Duodenal mucosa (tissue), 2 donors: ENCODE measurements at regions not wholly inside any gene's neighbourhood (a gene's known extent, or its start where the extent isn't known, plus 50 kb on each side); places are given as distances from the start of the nearest gene placed in this dataset.

ENCODE experiments used
- H3K27ac ChIP-seq: one replicate; pipeline ENCODE4 v1.7.0; 2013; ENCODE audit warnings: low read depth, low read length
- H3K27me3 ChIP-seq, 2 donors: one replicate each; pipeline ENCODE4 v1.7.0; 2013; ENCODE audit warnings: low read length in 2 of 2, control low read depth in 1 of 2; ENCODE audit not compliant: insufficient read depth in 2 of 2, control insufficient read depth in 1 of 2
- H3K36me3 ChIP-seq, 2 donors: one replicate each; pipeline ENCODE4 v1.7.0; 2013; ENCODE audit warnings: low read length in 2 of 2, control low read depth in 1 of 2; ENCODE audit not compliant: insufficient read depth in 2 of 2, control insufficient read depth in 1 of 2
- H3K4me1 ChIP-seq, 2 donors: one replicate each; pipeline ENCODE4 v1.7.0; 2013; ENCODE audit warnings: low read length in 2 of 2, control low read depth in 1 of 2; ENCODE audit not compliant: insufficient read depth in 2 of 2, control insufficient read depth in 1 of 2
- H3K4me3 ChIP-seq, 2 donors: one replicate each; pipeline ENCODE4 v1.7.0; 2013; ENCODE audit warnings: low read length in 2 of 2, low read depth in 1 of 2
- H3K9ac ChIP-seq, 2 donors: one replicate each; pipeline ENCODE4 v1.7.0; 2013; ENCODE audit warnings: low read length in 2 of 2, low read depth in 1 of 2
- H3K9me3 ChIP-seq, 2 donors: one replicate each; pipeline ENCODE4 v1.7.0; 2013; ENCODE audit warnings: low read length in 2 of 2, control low read depth in 1 of 2; ENCODE audit not compliant: control insufficient read depth in 1 of 2

DNA sequence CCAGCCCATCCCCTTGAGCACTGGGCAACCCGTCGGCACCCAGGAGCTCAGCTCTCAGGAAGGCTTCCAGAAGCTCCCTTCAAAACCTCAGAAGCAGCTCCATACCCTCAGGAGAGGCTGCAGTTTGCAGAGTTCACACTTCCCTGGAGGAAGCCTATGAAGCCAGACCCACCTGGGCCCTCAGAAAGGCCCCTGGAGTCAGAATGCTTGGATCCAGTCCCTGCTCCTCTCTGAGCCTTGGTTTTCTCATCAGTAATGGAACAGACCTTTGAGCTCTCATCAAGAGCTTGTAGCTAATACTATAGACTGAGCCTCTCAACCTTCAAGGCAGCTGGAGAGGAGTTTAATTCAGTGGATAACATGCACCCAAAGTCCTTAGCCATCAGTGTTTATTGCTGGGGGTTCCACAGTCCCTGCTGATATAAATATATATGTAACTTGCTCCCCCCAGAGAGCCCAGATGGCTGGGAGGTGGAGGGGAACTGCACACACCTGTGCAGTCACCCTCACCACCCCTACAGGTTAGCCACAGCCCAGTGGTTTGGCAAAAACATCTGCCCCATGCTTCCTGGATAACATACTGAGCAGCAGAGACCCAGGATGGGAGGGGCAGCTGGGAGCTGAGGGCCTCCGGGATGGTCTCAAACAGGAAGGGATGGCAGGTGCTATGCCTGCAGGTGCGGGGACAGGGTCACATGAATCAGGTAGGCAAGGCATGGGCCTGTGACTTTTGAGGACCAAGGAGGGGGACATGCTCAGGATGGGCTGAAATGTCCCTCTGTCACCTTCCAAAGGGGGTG lies 120.1 kb downstream of the SNX5 start:
- H3K4me1 ChIP-seq, result peaks cover 56% of the 10 kb centered on the region in 2 donors
- H3K9me3 ChIP-seq, result no peaks in the 10 kb centered on the region
- no peak overlapping the region for H3K4me3 ChIP-seq
- no peak overlapping the region for H3K27ac ChIP-seq
- peak overlapping the region in 1 of 2 donors; percentile 15 for H3K9ac ChIP-seq
- H3K36me3 ChIP-seq, result no peaks in the 10 kb centered on the region
- H3K27me3 ChIP-seq, result no peaks in the 10 kb centered on the region

DNA sequence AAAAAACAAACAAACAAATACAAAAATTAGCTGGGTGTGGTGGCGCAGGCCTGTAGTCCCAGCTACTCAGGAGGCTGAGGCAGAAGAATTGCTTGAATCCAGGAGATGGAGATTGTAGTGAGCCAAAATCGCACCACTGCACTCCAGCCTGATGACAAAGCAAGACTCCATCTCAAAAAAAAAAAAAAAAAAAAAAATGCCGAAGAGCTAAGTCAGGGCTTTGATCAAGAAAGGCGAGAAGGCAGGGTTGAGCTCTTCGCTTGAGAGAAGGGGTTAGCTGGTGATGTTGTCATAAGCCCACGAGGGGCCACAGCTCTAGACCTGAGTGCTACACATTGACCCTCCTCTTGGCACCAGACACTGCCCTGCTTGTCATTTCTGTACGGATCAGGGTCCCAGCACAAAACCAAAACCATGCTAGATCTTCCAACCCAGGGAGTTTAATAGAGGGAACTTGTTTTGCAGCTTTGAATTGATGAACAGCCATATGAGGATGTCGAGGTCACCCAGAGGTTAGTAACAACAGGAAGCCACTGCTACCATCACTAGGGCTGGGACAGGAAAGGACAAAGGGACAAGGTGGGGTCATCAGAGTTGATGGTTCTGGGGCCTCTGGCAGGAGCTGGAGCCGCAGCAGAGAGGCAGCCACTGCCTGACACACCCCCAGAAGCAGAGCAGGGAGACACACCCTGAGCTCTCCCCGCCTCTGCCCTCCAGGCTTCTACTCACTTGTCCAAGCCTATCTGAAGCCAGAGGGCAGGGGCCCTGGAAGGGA lies 122.7 kb downstream of the SNX5 start:
- peaks cover 51 to 58% of the 10 kb centered on the region in 2 donors for H3K4me1 ChIP-seq
- no peaks in the 10 kb centered on the region for H3K27me3 ChIP-seq
- no peaks in the 10 kb centered on the region for H3K36me3 ChIP-seq
- H3K27ac ChIP-seq, result no peak overlapping the region
- H3K9me3 ChIP-seq, result no peaks in the 10 kb centered on the region
- no peak overlapping the region for H3K4me3 ChIP-seq
- no peak overlapping the region for H3K9ac ChIP-seq

DNA sequence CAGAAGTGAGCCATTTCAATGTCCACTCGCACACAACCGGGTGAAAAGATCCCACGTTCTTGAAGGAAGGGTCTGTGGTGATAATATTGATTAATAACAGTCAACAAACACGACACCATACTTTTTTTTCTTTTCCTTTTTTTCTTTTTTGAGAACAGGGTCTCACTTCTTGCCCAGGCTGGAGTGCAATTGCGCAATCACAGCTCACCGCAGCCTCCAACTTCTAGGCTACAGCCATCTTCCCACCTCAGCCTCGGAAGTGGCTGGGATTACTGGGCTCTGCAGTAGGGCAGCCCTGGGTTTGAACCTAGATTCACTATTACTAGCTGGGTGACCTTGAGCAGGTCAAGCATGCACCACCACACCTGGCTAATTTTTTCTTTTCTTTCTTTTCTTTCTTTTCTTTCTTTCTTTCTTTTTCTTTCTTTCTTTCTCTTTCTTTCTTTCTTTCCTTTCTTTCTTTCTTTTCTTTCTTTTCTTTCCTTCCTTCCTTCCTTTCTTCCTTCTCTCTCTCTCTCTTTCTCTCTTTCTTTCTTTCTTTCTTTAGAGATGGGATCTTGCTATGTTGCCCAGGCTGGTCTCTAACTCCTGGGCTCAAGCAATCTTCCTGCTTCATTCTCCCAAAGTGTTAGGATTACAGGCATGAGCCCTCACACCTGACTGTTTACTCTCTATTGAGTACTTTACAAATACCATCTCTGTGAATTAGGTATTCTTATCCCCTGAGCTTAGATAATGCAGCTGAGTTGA lies 123.9 kb downstream of the SNX5 start:
- H3K9me3 ChIP-seq, result no peaks in the 10 kb centered on the region
- H3K27ac ChIP-seq, result no peak overlapping the region
- peaks cover 41 to 48% of the 10 kb centered on the region in 2 donors for H3K4me1 ChIP-seq
- no peaks in the 10 kb centered on the region for H3K36me3 ChIP-seq
- H3K4me3 ChIP-seq, result no peak overlapping the region
- H3K27me3 ChIP-seq, result no peaks in the 10 kb centered on the region
- no peak overlapping the region for H3K9ac ChIP-seq

DNA sequence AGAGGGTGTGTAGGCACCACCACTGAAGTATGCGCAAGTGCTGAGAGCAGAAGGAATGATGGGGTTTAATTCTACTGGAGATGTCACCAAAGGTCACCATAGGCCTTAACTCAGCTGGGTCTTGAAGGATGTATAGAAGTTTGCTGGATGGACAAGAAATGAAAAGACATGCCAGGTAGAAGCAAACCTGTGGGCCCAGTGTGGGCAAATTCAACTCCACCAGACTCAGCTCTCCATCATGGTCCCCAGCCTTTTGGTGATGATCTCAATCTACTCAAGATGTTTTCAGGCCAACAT lies 124.5 kb downstream of the SNX5 start:
- no peaks in the 10 kb centered on the region for H3K27me3 ChIP-seq
- H3K9ac ChIP-seq, result no peak overlapping the region
- H3K9me3 ChIP-seq, result no peaks in the 10 kb centered on the region
- no peak overlapping the region for H3K4me3 ChIP-seq
- no peak overlapping the region for H3K27ac ChIP-seq
- H3K4me1 ChIP-seq, result peaks cover 35 to 43% of the 10 kb centered on the region in 2 donors
- H3K36me3 ChIP-seq, result no peaks in the 10 kb centered on the region

DNA sequence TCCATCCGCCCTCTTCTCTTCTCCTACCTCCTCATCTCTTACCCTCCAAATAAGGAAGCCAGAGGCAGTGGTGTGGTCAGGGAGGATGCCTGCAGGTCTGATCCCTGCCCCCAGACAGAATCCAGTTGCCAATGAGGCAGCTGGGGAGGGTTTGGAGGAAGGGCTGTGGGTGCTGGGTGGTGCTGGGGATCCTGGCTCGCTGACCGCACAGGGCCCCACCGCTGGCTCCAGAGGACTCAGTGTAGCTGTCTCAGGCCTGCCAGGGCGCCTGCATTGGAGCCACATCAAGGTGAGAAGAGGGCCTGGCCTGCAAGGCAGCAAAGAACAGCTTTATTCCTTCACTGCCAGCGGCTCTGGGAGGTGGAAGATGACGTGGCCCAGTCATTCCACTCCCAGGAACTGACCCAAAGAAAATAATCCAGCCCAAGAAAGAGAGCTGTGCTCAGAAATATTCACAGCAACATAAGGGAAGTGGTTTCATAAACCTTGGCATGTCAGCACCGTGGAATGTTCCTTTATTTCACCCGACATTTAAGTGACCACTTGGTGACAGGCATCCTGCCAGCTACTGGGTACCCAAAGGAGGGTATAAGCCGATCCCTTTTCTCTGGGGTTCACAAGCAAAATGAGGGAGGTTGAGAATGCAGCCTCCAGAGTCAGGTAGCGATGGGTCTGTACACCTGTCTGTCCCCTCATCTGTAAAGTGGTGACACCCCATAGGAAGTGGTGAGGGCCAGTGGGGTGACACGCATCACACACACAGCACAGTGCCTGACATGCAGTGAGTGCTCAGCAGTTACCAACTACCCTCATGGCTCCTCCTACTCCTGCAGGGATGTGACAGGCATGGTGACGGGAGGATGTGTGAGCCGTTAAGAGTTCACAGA lies 125.1 kb downstream of the SNX5 start:
- Histone ChIP-seq H3K36me3 (no peaks in the 10 kb centered on the region), H3K27me3 (no peaks in the 10 kb centered on the region), H3K9ac (no peak overlapping the region), H3K9me3 (no peaks in the 10 kb centered on the region), H3K27ac (peak overlapping the region; percentile 62), H3K4me3 (no peak overlapping the region), H3K4me1 (peaks cover 29 to 37% of the 10 kb centered on the region in 2 donors)

DNA sequence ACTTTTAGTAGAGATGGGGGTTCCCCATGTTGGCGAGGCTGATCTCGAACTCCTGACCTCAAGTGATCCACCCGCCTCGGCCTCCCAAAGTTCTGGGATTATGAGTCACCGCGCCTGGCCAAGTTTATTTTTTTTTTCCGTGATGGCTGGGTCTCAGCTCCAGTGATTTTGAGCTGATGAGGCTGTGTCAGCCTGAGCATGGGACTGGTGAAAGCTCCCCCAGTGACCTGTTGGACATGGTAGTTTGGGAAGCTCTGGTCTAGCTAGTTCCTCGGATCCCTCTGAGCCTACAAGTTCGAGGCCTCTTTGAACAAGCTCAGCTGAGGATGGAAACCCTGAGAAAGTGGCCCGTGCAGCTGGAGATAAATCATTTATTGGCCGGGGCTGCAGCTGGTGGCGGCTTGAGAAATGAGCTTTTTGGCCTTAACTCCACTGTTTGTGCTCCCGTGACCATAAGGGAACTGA lies 126.8 kb downstream of the SNX5 start:
- no peak overlapping the region for H3K9ac ChIP-seq
- no peak overlapping the region for H3K4me3 ChIP-seq
- no peaks in the 10 kb centered on the region for H3K9me3 ChIP-seq
- H3K4me1 ChIP-seq, result peaks cover 19 to 24% of the 10 kb centered on the region in 2 donors
- no peaks in the 10 kb centered on the region for H3K36me3 ChIP-seq
- H3K27me3 ChIP-seq, result no peaks in the 10 kb centered on the region
- H3K27ac ChIP-seq, result no peak overlapping the region

DNA sequence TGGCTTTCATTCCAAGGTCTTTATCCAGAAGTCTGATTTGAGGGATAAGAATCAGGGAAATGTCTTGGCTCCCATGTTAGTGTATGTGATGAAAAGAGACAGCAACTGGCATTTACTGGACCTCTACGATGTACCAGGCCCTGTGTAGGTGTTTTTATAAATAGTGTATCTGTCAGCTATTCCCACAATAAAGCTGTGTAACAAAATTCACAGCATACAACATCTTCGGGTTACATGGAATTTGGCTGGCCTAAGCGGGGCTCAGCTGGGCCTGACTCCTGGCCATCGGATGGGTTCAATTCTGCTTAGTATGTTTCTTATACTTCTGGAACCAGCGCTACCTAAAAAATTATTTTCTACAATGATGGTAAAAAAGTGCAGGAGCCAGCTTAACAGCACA lies 128.2 kb downstream of the SNX5 start:
- peaks cover 8 to 13% of the 10 kb centered on the region in 2 donors for H3K4me1 ChIP-seq
- H3K9ac ChIP-seq, result no peak overlapping the region
- no peaks in the 10 kb centered on the region for H3K9me3 ChIP-seq
- no peak overlapping the region for H3K4me3 ChIP-seq
- no peak overlapping the region for H3K27ac ChIP-seq
- no peaks in the 10 kb centered on the region for H3K36me3 ChIP-seq
- H3K27me3 ChIP-seq, result no peaks in the 10 kb centered on the region

DNA sequence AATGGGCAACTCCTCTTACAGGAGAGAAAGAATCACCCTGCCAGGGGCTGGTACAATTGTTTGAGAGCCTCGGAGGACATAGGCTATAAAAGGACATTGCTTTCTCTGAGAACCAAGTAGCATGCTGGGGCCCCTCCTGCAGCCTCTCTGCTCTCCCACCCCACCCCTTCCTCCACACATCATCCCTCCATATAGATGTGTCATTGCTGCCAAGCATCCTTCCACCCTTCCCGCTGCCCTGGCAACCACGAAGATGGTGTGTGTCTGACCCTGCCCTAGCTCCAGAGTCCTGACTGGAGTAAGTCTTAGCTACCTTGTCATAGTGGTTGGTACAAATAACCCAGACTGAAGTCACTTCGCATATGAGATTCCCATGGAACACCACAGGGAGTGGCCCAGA lies 129.7 kb downstream of the SNX5 start:
- Histone ChIP-seq H3K27ac (no peak overlapping the region), H3K9me3 (no peaks in the 10 kb centered on the region), H3K4me1 (peaks cover 8 to 10% of the 10 kb centered on the region in 2 donors), H3K4me3 (no peak overlapping the region), H3K36me3 (no peaks in the 10 kb centered on the region), H3K9ac (no peak overlapping the region), H3K27me3 (no peaks in the 10 kb centered on the region)

DNA sequence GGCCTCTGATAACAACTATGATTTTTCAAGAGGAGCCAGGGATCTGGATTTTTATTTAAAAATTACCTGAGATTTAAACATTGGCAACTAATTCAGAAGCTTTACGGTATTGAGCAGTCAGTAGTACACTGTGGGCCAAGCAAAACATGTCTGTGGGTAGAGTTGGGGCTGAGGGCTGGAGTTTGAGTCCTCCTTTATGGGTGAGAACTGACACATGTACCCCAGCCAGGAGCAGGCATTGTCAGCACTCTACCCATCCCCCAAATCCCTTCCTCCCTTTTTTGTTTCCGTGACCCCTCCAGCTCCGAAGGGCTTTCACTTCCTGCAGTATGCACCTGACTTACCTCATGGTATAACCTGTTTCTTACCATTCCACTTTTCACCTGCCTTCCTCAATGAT lies 131.4 kb downstream of the SNX5 start:
- Histone ChIP-seq H3K4me3 (no peak overlapping the region), H3K9ac (peak overlapping the region in 1 of 2 donors; percentile 23), H3K27ac (no peak overlapping the region), H3K4me1 (no peaks in the 10 kb centered on the region), H3K36me3 (no peaks in the 10 kb centered on the region), H3K27me3 (no peaks in the 10 kb centered on the region), H3K9me3 (no peaks in the 10 kb centered on the region)
